GM12878 (cell line): ENCODE measurements at regions not wholly inside any gene's neighbourhood (a gene's known extent, or its start where the extent isn't known, plus 50 kb on each side); places are given as distances from the start of the nearest gene placed in this dataset.
"Not testable (repeated sequence)": the region's sequence is repeated elsewhere in the genome, so short reads cannot be mapped to it uniquely, and the experiment has no call there.

Source experiments
- ATAC-seq: fragments of 200-7000 bp; cut with Tn5 transposase; 3 replicates; pipeline ENCODE4 v1.9.1; 2020; ENCODE audit warnings: mild to moderate bottlenecking, moderate library complexity
- BruUV-seq: library from RNA; stranded (reverse); fragments of 400-500 nt; replicated peaks from 2 replicates; lab custom pipeline; 2021; lab: Mats Ljungman, UMichigan
- CTCF ChIA-PET: fragments of 300-600 bp; sonication (Branson Sonifier 250); formaldehyde crosslinking; extraction: SDS; loops from one replicate; lab custom pipeline; 2021; ENCODE audit warnings: inconsistent platforms; lab: Yijun Ruan, JAX
- POLR2A ChIA-PET: fragments of 350-600 bp; formaldehyde crosslinking; extraction: SDS; loops from one replicate; lab custom pipeline; 2021; ENCODE audit warnings: inconsistent platforms; lab: Charles Lee
- RAD21 ChIA-PET: fragments of 300-600 bp; sonication (Branson Sonifier 250); formaldehyde crosslinking; loops from one replicate; lab custom pipeline; 2023; ENCODE audit warnings: antibody characterized with exemption; ENCODE audit not compliant: unreplicated experiment; lab: Charles Lee
- SMC1A ChIA-PET: fragments of 300-600 bp; sonication (Branson Sonifier 250); formaldehyde crosslinking; loops from one replicate; lab custom pipeline; 2023; ENCODE audit not compliant: unreplicated experiment, uncharacterized antibody; lab: Charles Lee
- DNase-seq: peaks from one replicate; pipeline ENCODE4 v3.0.0-alpha.2; 2011; ENCODE audit warnings: low read depth, low spot score
- FAIRE-seq: peaks from 3 replicates; lab custom pipeline; 2011; peaks lifted over from hg19 to GRCh38; lab: Jason Lieb, UNC
- H2AFZ ChIP-seq: 2 replicates; pipeline ENCODE4 v1.6.0; 2011; ENCODE audit warnings: low read depth, low read length, control low read depth; ENCODE audit not compliant: control insufficient read depth
- H3K27ac ChIP-seq: 2 replicates; pipeline ENCODE4 v1.5.1; 2011; ENCODE audit warnings: control low read depth; ENCODE audit not compliant: control insufficient read depth, insufficient read depth
- H3K27me3 ChIP-seq, 2 experiments: replicated peaks in 1 of 2; 2 replicates each; pipeline versions ENCODE4 v1.6.0 to v1.6.1; 2011; ENCODE audit warnings: low read length in 1 of 2; ENCODE audit not compliant: control insufficient read depth in 2 of 2, insufficient read depth in 2 of 2
- H3K36me3 ChIP-seq, 2 experiments: 2 replicates each; pipeline ENCODE4 v1.5.1; 2011; ENCODE audit warnings: low read length in 1 of 2; ENCODE audit not compliant: control insufficient read depth in 2 of 2, insufficient read depth in 2 of 2
- H3K4me1 ChIP-seq: 2 replicates; pipeline ENCODE4 v1.6.1; 2011; ENCODE audit warnings: mild to moderate bottlenecking, low read length, moderate library complexity, mixed read lengths; ENCODE audit not compliant: control insufficient read depth, insufficient read depth
- H3K4me2 ChIP-seq: 2 replicates; pipeline ENCODE4 v1.6.0; 2011; ENCODE audit warnings: control low read depth; ENCODE audit not compliant: control insufficient read depth, insufficient read depth
- H3K4me3 ChIP-seq: fragments of 200-600 bp; sonication (generic); 2 replicates; pipeline ENCODE4 v1.5.1; 2016
- H3K79me2 ChIP-seq: 2 replicates; pipeline ENCODE4 v1.6.0; 2011; ENCODE audit warnings: low read length; ENCODE audit not compliant: control insufficient read depth, insufficient read depth
- H3K9ac ChIP-seq: 2 replicates; pipeline ENCODE4 v1.8.0; 2011; ENCODE audit warnings: low read length, control low read depth, mixed read lengths; ENCODE audit not compliant: control insufficient read depth, insufficient read depth
- H3K9me3 ChIP-seq: replicated peaks from 3 replicates; pipeline ENCODE4 v1.5.1; 2011; ENCODE audit warnings: mild to moderate bottlenecking, low read length; ENCODE audit not compliant: control insufficient read depth, insufficient read depth
- H4K20me1 ChIP-seq: 2 replicates; pipeline ENCODE4 v1.6.0; 2011; ENCODE audit not compliant: control insufficient read depth, insufficient read depth
- HDAC6 ChIP-seq: fragments of 200-600 bp; sonication (generic); IDR thresholded peaks from one replicate; pipeline ENCODE4 v1.8.0; 2017; ENCODE audit warnings: antibody characterized with exemption; ENCODE audit not compliant: unreplicated experiment
- WGBS: methylation state at CpG from one replicate; pipeline ENCODE4 v1.1.6; 2016; ENCODE audit warnings: low lambda C conversion rate; ENCODE audit not compliant: insufficient replicate concordance, insufficient coverage; ENCODE audit errors: missing lambda C conversion rate; 5-methylcytosine and 5-hydroxymethylcytosine counted together
- in situ Hi-C: fragments of 300-500 bp; cut with MboI; formaldehyde crosslinking; loops from 9 replicates; pipeline ENCODE4 v1.14.3; 2018; ENCODE audit warnings: mixed read lengths
- intact Hi-C: fragments of 100-400 bp; cut with micrococcal nuclease; formaldehyde crosslinking; loops from one replicate; pipeline ENCODE4 v1.14.2; 2022; ENCODE audit not compliant: unreplicated experiment
- TF ChIP-seq, protein P1 (sequence below): fragments of 450-650 bp; conservative IDR thresholded peaks from 2 replicates; pipeline ENCODE4 v1.6.1; 2017; ENCODE audit warnings: mild to moderate bottlenecking, moderate library complexity

DNA sequence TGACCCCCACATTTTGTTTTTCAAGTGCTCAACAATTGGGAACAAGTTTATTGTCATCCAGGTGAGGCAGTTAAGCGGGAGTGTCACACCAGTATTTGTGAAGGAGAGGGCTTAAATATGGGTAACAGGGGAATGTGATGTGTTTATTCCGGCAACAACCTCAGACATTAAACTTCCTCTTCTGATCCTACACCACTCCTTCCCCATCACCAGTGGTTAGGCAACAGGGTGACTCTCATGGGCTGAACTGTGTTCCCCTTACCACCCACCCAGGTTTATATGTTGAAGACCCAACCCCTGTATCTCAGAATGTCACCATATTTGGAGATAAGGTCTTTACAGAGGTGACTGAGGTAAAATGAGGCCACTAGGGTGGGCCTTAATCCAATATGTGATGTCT lies 52.1 kb upstream of the RNF182 start:
- H3K4me2 ChIP-seq = no peak overlapping the region
- intact Hi-C loops (loop anchor here (5.0 kb wide), 1 partner anchor 75 kb away; no protein-coding TSS in a partner anchor), in situ Hi-C loops (no loop called here)
- BruUV-seq = no TSS peak
- ChIA-PET CTCF (no interaction called here), SMC1A (no interaction called here), RAD21 (interaction anchor here (2.6 kb wide), 1 partner anchor 194 kb away, joined by 10 read pairs; no protein-coding TSS in a partner anchor), POLR2A (no interaction called here)
- H3K27me3 ChIP-seq = no peaks in the 10 kb centered on the region
- no peaks in the 10 kb centered on the region for H3K79me2 ChIP-seq
- FAIRE-seq (no peak), DNase-seq (no peak), ATAC-seq (no peak)
- WGBS = 63% methylated on average over 2 of the region's 2 CpGs
- H3K36me3 ChIP-seq = no peaks in the 10 kb centered on the region
- H3K4me3 ChIP-seq = no peak overlapping the region
- peaks cover 5% of the 10 kb centered on the region for H3K4me1 ChIP-seq
- H3K9ac ChIP-seq = no peak overlapping the region
- H4K20me1 ChIP-seq = no peaks in the 10 kb centered on the region
- no peak overlapping the region for H2AFZ ChIP-seq
- H3K9me3 ChIP-seq = no peaks in the 10 kb centered on the region
- TF ChIP-seq, protein P1, sequence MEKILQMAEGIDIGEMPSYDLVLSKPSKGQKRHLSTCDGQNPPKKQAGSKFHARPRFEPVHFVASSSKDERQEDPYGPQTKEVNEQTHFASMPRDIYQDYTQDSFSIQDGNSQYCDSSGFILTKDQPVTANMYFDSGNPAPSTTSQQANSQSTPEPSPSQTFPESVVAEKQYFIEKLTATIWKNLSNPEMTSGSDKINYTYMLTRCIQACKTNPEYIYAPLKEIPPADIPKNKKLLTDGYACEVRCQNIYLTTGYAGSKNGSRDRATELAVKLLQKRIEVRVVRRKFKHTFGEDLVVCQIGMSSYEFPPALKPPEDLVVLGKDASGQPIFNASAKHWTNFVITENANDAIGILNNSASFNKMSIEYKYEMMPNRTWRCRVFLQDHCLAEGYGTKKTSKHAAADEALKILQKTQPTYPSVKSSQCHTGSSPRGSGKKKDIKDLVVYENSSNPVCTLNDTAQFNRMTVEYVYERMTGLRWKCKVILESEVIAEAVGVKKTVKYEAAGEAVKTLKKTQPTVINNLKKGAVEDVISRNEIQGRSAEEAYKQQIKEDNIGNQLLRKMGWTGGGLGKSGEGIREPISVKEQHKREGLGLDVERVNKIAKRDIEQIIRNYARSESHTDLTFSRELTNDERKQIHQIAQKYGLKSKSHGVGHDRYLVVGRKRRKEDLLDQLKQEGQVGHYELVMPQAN = no peak
- no peak for TF ChIP-seq HDAC6
- TF ChIP-seq, all 136 proteins: peak for 0
- no peak overlapping the region for H3K27ac ChIP-seq

DNA sequence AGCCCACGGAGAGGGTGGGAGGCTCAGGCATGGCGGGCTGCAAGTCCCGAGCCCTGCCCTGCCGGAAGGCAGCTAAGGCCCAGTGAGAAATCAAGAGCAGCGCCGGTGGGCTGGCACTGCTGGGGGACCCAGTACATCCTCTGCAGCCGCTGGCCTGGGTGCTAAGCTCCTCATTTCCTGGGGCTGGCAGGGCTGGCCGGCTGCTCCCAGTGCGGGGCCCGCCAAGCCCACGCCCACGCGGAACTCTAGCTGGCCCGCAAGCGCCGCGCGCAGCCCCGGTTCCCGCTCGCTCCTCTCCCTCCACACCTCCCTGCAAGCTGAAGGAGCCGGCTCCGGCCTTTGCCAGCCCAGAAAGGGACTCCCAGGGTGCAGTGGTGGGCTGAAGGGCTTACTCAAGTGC lies 52.7 kb upstream of the RNF182 start:
- H3K9ac ChIP-seq, in situ Hi-C loops, H3K36me3 ChIP-seq, DNase-seq, FAIRE-seq, H3K27me3 ChIP-seq, RAD21 ChIA-PET, H3K4me2 ChIP-seq, H3K4me1 ChIP-seq, H3K9me3 ChIP-seq, H3K4me3 ChIP-seq, H3K79me2 ChIP-seq, BruUV-seq, POLR2A ChIA-PET, H3K27ac ChIP-seq, H4K20me1 ChIP-seq, SMC1A ChIA-PET, H2AFZ ChIP-seq, ATAC-seq: not testable (repeated sequence)
- 82% methylated on average over 17 of the region's 23 CpGs for WGBS
- intact Hi-C loops = loop anchor here (5.0 kb wide), 1 partner anchor 75 kb away; no protein-coding TSS in a partner anchor
- CTCF ChIA-PET = interaction anchor here (0.8 to 1.7 kb wide), 2 partner anchors 10 to 13 kb away, joined by 3 to 5 read pairs; no protein-coding TSS in a partner anchor
